ENCODE measurements at regions not wholly inside any gene's neighbourhood (a gene's known extent, or its start where the extent isn't known, plus 50 kb on each side); places are given as distances from the start of the nearest gene placed in this dataset.
"Not testable (repeated sequence)": the region's sequence is repeated elsewhere in the genome, so short reads cannot be mapped to it uniquely, and the experiment has no call there.

DNA sequence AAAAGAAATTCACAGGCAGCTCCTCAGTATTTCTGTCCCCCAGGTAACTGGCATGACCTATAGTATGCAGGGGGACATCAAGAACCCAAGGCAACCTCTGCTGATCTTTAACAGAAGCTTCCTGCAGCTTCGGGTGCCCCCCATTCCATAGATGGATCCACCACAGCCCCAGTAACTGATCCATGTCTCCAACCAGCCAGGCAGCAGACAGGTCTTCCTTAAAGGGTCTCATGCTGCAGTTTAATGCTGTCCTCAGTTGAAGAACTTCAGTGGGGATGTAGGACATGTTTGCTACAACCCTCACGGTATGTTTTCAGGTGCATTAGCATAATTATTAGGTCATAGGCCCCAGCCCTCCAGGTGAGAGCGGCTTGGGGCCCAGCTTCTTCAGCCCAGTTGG lies 90.9 kb upstream of the OLIG2 start:
- no peak for DNase-seq (ENCODE audit: low read depth in 2 of 2)

DNA sequence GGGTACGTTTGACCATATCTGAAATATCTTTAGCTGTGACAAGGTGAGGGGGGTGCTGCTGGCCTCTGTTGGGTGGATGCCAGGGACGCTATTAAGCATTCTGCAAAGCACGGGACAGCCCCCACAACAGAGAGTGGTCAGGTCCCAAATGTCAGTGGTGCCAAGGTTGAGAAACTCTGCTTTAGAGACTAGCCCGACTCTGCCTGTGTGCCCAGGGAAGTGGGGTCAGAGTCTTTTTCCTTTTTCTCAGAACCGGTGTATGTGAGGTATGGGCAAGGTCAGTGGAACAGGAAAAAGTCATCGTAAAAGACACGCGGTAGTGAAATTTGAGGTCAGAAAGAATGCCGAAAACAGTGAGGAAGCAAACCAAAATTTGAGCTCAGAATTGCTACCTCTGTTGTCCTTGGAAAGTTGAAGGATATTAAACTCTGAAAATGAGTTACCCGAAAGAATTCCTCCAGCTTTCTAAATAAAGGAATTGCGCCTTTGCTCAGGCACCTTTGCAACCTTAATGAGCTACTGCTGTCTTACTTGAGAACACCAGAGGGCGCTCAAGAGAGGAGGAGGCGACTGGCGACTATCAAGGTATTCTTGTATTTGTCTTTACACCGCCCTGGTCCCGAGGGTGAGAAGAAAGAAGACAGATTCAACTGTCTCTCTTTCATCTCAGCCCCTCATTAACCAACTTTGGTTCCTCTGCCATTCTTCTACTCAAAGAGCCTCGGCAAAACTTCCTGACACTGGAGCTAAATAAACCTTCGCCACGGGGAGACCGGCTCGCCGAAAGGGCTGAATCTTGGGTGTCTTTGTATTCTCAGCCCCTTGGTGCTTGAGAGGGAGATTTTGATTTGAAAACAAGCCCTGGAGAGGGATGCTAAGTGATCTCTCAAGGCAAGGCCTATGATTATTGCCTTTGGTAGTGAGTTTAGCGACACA lies 85.4 kb upstream of the OLIG2 start:
- DNase-seq (ENCODE audit: low read depth in 2 of 2) = peak in 1 of 2 experiments; percentile 7

DNA sequence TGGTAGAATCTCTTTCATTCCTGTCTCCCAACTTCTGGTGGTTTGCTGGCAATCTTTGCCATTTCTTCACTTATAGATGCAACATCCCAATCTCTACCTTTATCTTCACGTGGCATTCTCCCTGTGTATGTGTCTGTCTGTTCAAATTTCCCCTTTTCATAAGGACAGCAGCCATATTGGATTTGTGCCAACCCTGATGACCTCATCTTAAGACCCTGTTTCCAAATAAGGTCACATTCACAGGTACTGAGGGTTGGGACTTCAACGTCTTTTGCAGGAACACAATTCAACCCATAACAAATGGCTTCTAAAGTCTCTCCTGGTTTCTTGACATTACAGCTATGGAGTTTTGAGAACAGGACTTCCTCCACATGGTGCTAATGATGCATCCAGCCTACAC lies 84.5 kb upstream of the OLIG2 start:
- no peak for DNase-seq (ENCODE audit: low read depth in 2 of 2)

DNA sequence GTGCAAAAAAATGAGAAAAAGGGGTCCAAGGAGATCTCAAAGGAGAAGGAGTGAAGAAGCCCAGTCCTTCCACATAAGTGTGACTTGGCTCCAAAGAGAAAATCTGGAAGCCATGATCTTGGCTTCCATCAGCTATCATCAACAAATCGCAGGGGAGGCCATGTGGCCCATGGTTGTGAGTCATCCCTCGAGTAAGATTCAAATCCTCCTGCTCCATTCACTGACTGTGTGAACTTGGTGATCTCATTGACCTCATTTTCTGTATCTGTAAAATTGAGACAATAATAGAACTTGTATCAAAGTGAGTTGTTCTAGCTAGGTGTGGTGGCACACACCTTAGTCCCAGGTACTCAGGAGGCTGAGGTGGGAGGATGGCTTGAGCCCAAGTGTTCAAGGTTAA lies 79.1 kb upstream of the OLIG2 start:
- DNase-seq (ENCODE audit: low read depth in 2 of 2) = no peak

DNA sequence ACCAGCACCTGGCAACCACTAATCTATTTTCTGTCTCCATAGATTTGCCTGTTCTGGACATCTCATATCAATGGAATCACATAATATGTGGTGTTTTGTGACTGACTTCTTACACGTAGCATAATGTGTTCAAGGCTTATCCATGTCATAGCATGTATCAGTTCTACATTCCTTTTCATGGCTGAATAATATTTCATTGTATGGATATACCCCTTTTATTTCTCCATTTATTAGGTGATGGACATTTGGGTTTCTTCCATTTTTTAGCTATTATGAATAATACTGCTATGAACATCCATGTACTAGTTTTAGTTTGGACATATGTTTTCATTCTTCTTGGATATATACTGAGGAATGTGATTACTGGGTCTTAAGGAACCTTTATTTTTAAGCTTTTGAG lies 78.0 kb upstream of the OLIG2 start:
- no peak for DNase-seq (ENCODE audit: low read depth in 2 of 2)

DNA sequence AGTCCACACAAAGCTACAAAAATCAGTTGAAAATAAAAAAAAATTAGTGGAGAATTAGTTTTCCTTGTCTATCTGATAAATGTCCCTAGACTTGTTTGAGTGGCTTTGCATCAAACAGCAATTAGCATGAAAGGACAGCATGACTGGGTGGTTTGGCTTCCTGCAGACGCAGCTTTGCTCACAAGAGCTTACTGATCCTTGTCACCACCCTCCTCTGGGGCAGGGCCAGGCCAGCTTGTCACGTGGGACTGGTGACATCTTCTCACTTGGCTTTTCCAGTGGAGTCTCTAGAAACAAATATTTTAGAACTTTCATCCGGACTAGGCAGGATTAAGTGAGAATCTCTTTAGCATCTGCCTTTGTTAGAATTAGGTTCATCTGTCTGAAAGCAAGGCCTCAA lies 76.0 kb upstream of the OLIG2 start:
- DNase-seq (ENCODE audit: low read depth in 2 of 2) = no peak

DNA sequence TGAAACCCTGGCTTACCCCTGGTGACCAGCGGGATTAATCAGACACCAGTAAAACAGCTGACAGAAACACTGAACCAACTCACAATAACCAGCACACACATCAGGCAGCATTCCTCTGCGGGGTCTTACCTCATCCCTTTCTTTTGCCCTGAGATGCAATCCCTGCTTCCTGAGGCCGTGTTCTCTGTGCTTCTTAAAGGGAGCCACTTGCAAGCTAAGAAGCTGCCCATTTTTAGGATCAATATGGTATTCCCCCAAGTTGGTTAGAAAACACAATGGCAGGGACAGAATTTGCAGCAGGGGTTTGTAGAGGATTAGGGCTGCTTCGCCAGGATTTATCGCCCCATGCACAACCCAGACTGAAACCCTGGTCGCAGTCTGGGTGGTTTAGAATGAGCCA lies 74.7 kb upstream of the OLIG2 start:
- DNase-seq (ENCODE audit: low read depth in 2 of 2) = no peak

DNA sequence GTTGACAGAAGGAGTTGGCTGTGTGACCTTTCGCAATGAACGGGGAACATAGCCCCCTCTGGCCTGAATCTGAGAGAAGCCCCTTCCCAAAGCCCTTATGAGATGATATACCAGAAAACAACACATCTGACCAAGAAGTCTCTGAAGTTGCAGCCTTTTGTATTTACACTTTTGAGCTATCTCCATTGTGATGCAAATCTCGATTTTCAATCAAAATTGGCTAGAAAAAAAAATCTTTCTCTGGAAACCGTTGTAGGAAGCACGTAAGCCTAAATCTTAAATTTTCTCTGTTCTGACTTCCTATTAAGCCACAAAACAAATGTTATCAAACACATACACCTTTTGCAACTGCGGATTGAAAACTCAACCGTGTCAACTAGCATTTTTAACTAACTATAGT lies 71.4 kb upstream of the OLIG2 start:
- no peak for DNase-seq (ENCODE audit: low read depth in 2 of 2)

DNA sequence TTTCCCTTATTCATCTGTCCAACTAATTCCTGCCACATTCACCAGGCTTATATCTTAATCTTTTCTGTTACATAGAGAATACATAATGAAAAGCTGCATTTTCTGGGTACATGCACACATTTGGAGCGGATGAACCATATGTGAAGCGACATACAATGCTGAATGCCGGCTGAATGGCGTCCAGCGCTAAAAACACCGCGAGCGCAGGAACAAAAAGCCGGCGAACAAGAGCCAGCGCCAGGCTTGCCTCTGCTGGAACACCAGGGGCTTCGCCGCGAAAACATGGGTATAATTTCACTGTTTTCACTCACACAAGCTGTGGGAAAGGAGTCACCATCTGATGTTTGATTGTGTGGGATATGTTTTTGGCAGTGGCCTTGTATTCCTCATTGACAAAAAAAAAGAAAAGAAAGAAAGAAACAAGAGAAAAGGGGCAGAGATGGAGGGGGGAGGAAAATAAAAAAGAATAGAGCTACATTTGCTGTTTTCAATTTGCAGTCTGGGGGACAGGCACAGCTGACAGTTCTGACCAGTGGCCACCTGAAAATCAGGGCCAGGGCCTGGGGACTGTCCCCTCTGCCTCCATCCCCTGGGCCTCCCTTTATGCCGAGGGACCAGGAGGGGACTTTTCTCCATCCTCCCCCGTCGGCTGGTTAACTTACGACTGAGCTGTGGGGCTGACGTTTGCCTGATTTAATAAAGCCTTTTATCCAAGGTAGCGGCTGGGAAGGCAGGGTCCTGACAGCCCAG lies 70.2 kb upstream of the OLIG2 start:
- DNase-seq (ENCODE audit: low read depth in 2 of 2) = no peak

DNA sequence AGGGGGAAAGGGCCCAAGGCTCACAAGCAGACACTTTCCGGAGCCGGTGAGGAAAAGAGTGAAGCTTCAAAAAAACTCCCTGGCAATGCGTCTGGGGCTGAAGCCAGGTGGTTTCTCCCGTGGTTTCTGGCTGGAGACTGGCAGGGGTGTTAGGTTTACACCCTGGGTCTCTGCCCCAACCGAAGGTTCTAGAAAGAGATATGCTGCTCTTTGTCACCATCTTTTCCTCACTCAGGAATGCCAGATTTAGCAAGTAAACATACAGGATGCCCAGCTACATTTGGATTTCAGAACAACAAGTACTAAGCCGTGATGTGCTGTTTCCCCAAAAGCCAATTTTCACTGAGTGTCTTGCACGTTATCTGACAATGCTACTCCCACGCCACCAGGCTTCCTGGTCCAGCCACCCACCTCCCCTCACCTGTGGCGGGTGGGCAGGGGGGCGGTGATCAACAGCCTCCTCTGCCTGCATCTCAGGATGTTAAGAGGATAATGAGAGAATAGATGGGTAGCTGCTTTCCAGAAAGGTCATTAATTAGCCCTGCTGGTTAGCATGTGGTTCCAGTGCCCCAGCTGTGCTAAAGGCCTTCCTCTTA lies 69.6 kb upstream of the OLIG2 start:
- no peak for DNase-seq (ENCODE audit: low read depth in 2 of 2)

DNA sequence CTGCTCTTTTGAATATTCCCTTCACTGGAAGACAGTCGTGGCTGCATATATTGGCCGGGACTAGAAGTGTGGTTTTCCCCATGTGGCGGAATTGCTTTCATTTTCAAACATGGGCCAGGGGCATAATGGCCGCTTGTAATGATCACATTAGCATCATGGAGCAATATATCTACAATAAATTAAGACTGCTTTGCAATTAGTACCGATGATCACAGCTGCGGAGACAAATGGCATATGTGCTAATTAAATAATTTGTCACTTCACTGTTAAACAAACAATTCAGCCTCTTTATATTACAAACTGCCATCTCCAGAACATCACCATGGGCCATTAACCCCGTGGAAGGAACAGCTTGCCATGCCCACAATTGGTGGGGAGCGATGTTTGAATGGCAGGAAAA lies 68.2 kb upstream of the OLIG2 start:
- no peak for DNase-seq (ENCODE audit: low read depth in 2 of 2)

DNA sequence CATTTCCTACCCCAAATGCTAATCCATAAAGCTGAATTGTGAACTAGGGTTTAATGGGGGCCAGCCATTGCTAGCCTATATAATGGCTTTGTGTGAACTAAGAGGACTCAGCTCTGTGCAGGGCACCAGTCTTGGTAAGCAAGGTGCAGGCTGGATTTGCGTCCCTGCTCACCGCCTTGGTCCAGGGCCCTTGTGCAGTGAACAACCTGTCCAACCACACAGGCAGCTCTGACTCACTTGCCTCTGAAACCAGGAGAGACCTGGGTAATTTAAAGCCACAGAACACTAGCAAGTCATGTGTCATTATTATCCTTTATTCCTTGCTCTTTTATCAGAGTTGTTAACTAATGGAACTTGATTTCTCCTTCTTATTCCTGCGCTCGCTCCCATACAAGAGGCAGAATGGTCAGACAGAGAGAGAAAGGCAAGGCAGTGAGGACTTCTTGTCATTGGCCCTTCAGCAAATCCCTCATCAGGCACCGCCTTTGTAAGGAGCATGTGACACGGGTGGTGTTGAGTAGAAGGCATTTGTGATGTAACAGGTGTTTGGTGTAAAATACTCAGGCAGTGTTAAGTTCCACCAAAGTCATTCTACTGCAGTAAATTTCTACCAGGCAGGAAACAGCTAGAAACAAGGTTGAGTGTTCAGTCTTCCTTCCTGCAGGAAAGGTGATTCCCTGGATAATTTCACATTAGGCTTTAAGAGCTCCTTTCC lies 67.3 kb upstream of the OLIG2 start:
- no peak for DNase-seq (ENCODE audit: low read depth in 2 of 2)

DNA sequence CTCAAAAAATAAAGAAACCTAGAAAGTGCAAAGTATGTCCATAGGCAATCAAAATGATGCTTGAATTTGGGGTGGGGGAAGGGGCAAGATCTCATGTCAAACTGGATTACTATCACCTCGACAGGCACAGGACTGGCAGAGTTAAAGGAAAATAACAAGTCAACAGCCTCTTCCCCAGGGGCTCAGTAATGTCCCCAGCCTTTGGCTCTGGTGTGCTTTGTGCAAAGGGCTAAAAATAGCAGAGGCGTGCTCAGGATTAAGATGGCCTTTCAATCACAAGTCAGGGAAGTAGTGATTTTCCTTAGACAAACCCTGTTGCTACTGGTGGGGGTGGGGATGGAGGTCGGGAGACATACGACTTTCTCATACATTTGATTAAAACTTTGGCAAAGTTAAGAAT lies 63.5 kb upstream of the OLIG2 start:
- no peak for DNase-seq (ENCODE audit: low read depth in 2 of 2)

DNA sequence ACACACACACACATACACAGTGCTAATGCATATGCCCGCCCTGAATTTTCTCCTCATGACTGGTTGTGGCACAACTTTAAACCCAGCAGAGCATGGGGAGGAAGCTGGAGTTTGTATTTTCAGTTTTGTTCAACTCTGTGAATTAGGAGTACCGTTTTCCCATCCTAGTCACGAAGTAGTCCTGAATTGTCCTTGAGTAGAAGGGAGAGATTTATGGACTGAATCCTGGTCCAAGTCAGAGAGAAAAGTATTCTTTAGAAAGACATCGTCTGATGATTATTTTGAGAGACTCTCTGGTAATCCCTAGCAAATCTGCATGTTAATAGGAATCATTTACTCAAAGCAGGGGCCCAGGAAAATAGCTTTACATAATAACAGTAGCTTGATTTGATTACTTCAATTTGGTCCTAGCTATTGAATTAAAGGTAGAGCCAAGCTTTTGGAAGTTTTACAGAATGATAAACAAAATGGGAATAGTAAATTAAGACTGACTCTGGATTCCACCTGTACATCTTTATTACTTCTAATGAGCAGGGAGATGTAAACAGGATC lies 60.5 kb upstream of the OLIG2 start:
- DNase-seq (ENCODE audit: low read depth in 2 of 2) = no peak

DNA sequence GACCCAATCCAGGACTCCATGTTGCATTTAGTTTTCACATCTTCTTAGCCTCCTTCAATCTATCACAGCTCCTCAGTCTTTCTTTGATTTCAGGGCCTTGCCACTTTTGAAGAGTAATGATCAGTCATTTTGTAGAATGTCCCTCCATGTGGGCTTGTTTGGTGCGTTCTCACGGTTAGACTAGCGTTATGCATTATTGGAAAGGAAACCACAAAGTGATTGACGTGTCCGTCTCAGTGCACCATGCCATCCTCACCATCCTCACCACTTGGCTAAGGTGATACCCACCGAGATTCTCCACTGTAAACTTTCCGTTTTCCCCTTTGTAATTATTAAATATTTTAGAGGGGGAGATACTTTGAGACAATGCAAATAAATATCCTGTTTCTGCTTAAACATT lies 59.6 kb upstream of the OLIG2 start:
- no peak for DNase-seq (ENCODE audit: low read depth in 2 of 2)

DNA sequence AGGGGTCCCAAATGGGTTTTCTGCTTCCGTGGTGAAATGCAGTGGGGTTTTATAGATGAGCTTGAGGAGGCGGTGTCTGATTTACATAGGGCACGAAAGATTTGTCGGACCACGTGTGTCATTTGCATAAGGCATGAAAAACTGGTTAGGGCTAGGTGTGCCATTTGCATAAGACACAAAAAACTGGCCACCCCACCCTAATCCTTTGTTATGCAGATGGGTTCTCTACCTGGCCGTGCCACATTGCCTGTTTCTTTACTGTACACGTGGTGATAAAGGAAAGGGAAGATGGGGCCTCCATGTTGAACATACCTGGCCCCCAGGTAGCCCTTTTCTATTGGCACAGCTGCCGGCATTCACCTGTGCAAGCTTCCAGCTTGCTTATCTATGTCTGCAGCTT lies 57.6 kb upstream of the OLIG2 start:
- DNase-seq (ENCODE audit: low read depth in 2 of 2) = not testable (repeated sequence)

DNA sequence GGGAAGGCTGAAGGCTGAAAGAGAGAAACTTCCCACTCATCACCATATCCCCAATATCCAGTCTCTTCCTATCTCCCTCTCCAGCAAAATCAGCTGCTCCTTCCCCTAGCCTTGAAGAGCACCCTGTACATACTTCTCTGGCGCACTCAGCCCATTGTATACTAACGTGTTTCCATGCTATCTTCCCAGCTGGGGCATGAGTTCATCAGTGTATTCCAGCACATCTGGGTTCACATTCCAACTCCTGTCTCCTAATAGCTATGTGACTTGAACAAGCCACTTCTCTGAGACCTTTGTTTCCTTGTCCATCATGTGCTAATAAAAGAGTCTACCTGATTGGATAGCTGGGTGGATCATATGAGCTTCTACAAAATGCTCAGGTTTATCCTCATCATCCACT lies 51.1 kb upstream of the OLIG2 start:
- DNase-seq (ENCODE audit: low read depth in 2 of 2) = no peak

DNA sequence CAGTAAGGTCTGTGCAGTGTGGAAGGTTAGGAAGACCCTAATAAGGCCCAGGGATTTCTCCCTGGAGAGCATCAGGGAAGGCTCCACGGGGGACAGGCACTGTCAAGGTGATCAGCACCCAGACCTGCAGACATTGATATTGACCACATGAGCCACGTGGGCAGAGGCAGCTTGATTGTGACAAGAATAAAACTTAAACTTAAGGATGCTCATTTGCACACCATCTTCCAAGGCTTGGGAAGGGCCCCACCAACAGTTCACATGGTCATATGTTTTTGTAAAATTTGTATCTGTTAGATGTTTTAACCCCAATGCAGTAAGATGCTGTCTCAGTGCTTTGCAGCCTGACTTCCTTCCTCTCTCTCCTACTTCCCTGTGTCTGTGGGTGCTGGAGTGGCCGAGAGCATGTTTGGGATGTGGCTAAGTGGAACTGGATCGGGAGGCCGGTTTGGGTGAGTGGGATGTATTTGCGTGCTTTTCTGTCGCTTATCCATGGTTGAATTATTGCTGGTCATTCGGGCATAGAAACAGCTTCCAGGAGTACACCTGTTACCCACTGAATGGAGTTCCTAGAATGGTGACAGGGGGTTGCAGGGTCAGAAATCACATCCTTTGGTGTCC lies 49.8 kb upstream of the OLIG2 start:
- DNase-seq (ENCODE audit: low read depth in 2 of 2) = no peak
